Keratinocyte (primary cell): ENCODE measurements at regions not wholly inside any gene's neighbourhood (a gene's known extent, or its start where the extent isn't known, plus 50 kb on each side); places are given as distances from the start of the nearest gene placed in this dataset.

Source experiments
- CTCF ChIP-seq, 3 experiments: IDR thresholded peaks in 1 of 3; conservative IDR thresholded peaks in 1 of 3; optimal IDR thresholded peaks in 1 of 3; 2 replicates in 2 of 3; 3 replicates in 1 of 3; pipeline versions ENCODE3 to v1.5.1; 2011; ENCODE audit warnings: low read length in 3 of 3, mild to moderate bottlenecking in 3 of 3, moderate library complexity in 2 of 3, control low read depth in 1 of 3, inconsistent platforms in 1 of 3; ENCODE audit not compliant: insufficient read depth in 2 of 3; ENCODE audit errors: extremely low read depth in 1 of 3
- EZH2 ChIP-seq: IDR thresholded peaks from one replicate; pipeline ENCODE4 v1.6.1; 2012; ENCODE audit warnings: inconsistent platforms, mild to moderate bottlenecking, low read length, moderate library complexity

GRCh38 chr18:47682876-47683275 is 247.6 kb downstream of the SMAD2 start:
- TF ChIP-seq EZH2 (no peak), CTCF (optimal IDR thresholded peaks at IDR 0.05 in 1 of 3, IDR thresholded peaks at IDR 0.05 in 1 of 3, conservative IDR thresholded peaks at IDR 0.05 in 1 of 3; ENCODE audit: extremely low read depth in 1 of 3, insufficient read depth in 2 of 3, low read length in 3 of 3) (no peak)
